OCI-LY7 (cell line): ENCODE measurements at regions not wholly inside any gene's neighbourhood (a gene's known extent, or its start where the extent isn't known, plus 50 kb on each side); places are given as distances from the start of the nearest gene placed in this dataset.

Experiments
- BruUV-seq: library from RNA; stranded (reverse); fragments of 400-500 nt; replicated peaks from 2 replicates; lab custom pipeline; 2021; lab: Mats Ljungman, UMichigan
- CTCF ChIA-PET: fragments of 300-600 bp; sonication (Branson Sonifier 250); formaldehyde crosslinking; loops from one replicate; lab custom pipeline; 2022; ENCODE audit warnings: antibody characterized with exemption; ENCODE audit not compliant: unreplicated experiment; lab: Charles Lee
- POLR2A ChIA-PET: fragments of 300-600 bp; sonication (Branson Sonifier 250); formaldehyde crosslinking; loops from one replicate; lab custom pipeline; 2022; ENCODE audit warnings: antibody characterized with exemption; lab: Charles Lee
- DNase-seq: peaks from one replicate; pipeline ENCODE4 v3.0.0-alpha.2; 2015; ENCODE audit warnings: low spot score
- H2AFZ ChIP-seq: fragments of 200-600 bp; sonication (generic), shearing (Covaris generic); 2 replicates; pipeline ENCODE4 v1.6.1; 2014; ENCODE audit warnings: mild to moderate bottlenecking, antibody characterized with exemption, low read length, moderate library complexity
- H3K27ac ChIP-seq: fragments of 200-600 bp; sonication (generic); 2 replicates; pipeline ENCODE4 v1.5.1; 2014; ENCODE audit warnings: mixed run types, low read depth, mild to moderate bottlenecking, moderate library complexity, low read length, inconsistent platforms; ENCODE audit not compliant: poor library complexity, severe bottlenecking
- H3K36me3 ChIP-seq: fragments of 200-600 bp; sonication (generic); 2 replicates; pipeline ENCODE4 v1.6.1; 2014; ENCODE audit warnings: mild to moderate bottlenecking, antibody characterized with exemption, low read length, moderate library complexity, mixed read lengths; ENCODE audit not compliant: insufficient read depth
- H3K4me1 ChIP-seq: fragments of 200-600 bp; sonication (generic); 2 replicates; pipeline ENCODE4 v1.5.1; 2014; ENCODE audit warnings: mild to moderate bottlenecking, low read length; ENCODE audit not compliant: insufficient read depth, poor library complexity, severe bottlenecking
- H3K4me2 ChIP-seq: fragments of 200-600 bp; sonication (generic); 2 replicates; pipeline ENCODE4 v1.6.1; 2014; ENCODE audit warnings: mild to moderate bottlenecking, low read length
- H3K4me3 ChIP-seq: fragments of 200-600 bp; sonication (generic); 2 replicates; pipeline ENCODE4 v1.5.1; 2014; ENCODE audit warnings: mild to moderate bottlenecking, low read depth, low read length; ENCODE audit not compliant: poor library complexity, severe bottlenecking
- H3K79me2 ChIP-seq: fragments of 200-600 bp; sonication (generic); 2 replicates; pipeline ENCODE4 v1.6.1; 2016; ENCODE audit warnings: low read depth, mild to moderate bottlenecking, low read length, moderate library complexity, mixed read lengths; ENCODE audit not compliant: insufficient read depth
- H3K9me2 ChIP-seq: fragments of 200-600 bp; sonication (generic); 2 replicates; pipeline ENCODE4 v1.6.1; 2016; ENCODE audit warnings: mild to moderate bottlenecking, low read length, mixed read lengths; ENCODE audit not compliant: insufficient read depth
- H3K9me3 ChIP-seq: fragments of 200-600 bp; sonication (generic); 2 replicates; pipeline ENCODE4 v1.6.1; 2014; ENCODE audit warnings: mild to moderate bottlenecking, mixed run types, low read length, mixed read lengths
- H4K20me1 ChIP-seq: fragments of 200-600 bp; sonication (generic); 2 replicates; pipeline ENCODE4 v1.6.1; 2014; ENCODE audit warnings: mild to moderate bottlenecking, antibody characterized with exemption, low read length, moderate library complexity, mixed read lengths; ENCODE audit not compliant: insufficient read depth
- CTCF ChIP-seq: fragments of 200-600 bp; sonication (generic); conservative IDR thresholded peaks from 2 replicates; pipeline ENCODE4 v1.5.1; 2014; ENCODE audit warnings: mild to moderate bottlenecking, antibody characterized with exemption, low read length, moderate library complexity, mixed read lengths
- EZH2phosphoT487 ChIP-seq: fragments of 200-600 bp; sonication (generic); IDR thresholded peaks from 2 replicates; pipeline ENCODE4 v1.6.1; 2018; ENCODE audit warnings: low read depth, borderline replicate concordance, mild to moderate bottlenecking, mixed run types, antibody characterized with exemption, low read length, moderate library complexity, mixed read lengths
- intact Hi-C: fragments of 100-400 bp; cut with micrococcal nuclease; formaldehyde crosslinking; loops from one replicate; pipeline ENCODE4 v1.10.0; 2022; ENCODE audit not compliant: unreplicated experiment

- Histone ChIP-seq H3K9me2 (no peaks in the 10 kb centered on the region), H3K4me1 (no peaks in the 10 kb centered on the region), H3K4me3 (no peak overlapping the region), H4K20me1 (no peaks in the 10 kb centered on the region), H3K79me2 (no peaks in the 10 kb centered on the region), H3K9me3 (no peaks in the 10 kb centered on the region), H3K36me3 (no peaks in the 10 kb centered on the region), H3K27ac (no peak overlapping the region), H2AFZ (no peak overlapping the region), H3K4me2 (no peak overlapping the region)
- intact Hi-C loops, result no loop called here
- no peak for DNase-seq
- POLR2A ChIA-PET, result no interaction called here
- CTCF ChIA-PET, result no interaction called here
- no TSS peak for BruUV-seq
- no peak for TF ChIP-seq CTCF
- TF ChIP-seq EZH2phosphoT487, result no peak
Measured at GRCh38 chr2:52884761-52885352, 882.7 kb upstream of the CHAC2 start.

GRCh38 chr2:52882974-52883373 is 884.6 kb upstream of the CHAC2 start:
- TF ChIP-seq EZH2phosphoT487 (no peak), CTCF (no peak)
- BruUV-seq, result no TSS peak

GRCh38 chr2:52881606-52882005 is 886.0 kb upstream of the CHAC2 start:
- no peak overlapping the region for H3K4me2 ChIP-seq
- H3K27ac ChIP-seq, result no peak overlapping the region
- TF ChIP-seq CTCF (no peak), EZH2phosphoT487 (no peak)
- no peak for DNase-seq
- POLR2A ChIA-PET, result no interaction called here
- no peak overlapping the region for H3K4me3 ChIP-seq
- H3K9me3 ChIP-seq, result no peaks in the 10 kb centered on the region
- H3K79me2 ChIP-seq, result no peaks in the 10 kb centered on the region
- CTCF ChIA-PET, result no interaction called here
- H2AFZ ChIP-seq, result no peak overlapping the region
- BruUV-seq, result no TSS peak
- no peaks in the 10 kb centered on the region for H3K4me1 ChIP-seq
- intact Hi-C loops, result no loop called here
- H3K9me2 ChIP-seq, result no peaks in the 10 kb centered on the region
- no peaks in the 10 kb centered on the region for H3K36me3 ChIP-seq
- H4K20me1 ChIP-seq, result no peaks in the 10 kb centered on the region

More at GRCh38 chr2:52882974-52883373, 884.6 kb upstream of the CHAC2 start:
- ChIA-PET CTCF (no interaction called here), POLR2A (no interaction called here)
- H3K79me2 ChIP-seq, result no peaks in the 10 kb centered on the region
- DNase-seq, result no peak
- H3K9me2 ChIP-seq, result no peaks in the 10 kb centered on the region
- H3K4me1 ChIP-seq, result no peaks in the 10 kb centered on the region
- H2AFZ ChIP-seq, result no peak overlapping the region
- no peak overlapping the region for H3K27ac ChIP-seq
- no peaks in the 10 kb centered on the region for H3K36me3 ChIP-seq
- no peak overlapping the region for H3K4me2 ChIP-seq
- H3K9me3 ChIP-seq, result no peaks in the 10 kb centered on the region
- intact Hi-C loops, result no loop called here
- H3K4me3 ChIP-seq, result no peak overlapping the region
- H4K20me1 ChIP-seq, result no peaks in the 10 kb centered on the region
